NCI-H187 treated with DMSO at 0.1 percent for 48 hours (cell line): ENCODE measurements at regions not wholly inside any gene's neighbourhood (a gene's known extent, or its start where the extent isn't known, plus 50 kb on each side); places are given as distances from the start of the nearest gene placed in this dataset.
"Not testable (repeated sequence)": the region's sequence is repeated elsewhere in the genome, so short reads cannot be mapped to it uniquely, and the experiment has no call there.

Experiments used
- DNase-seq: peaks from one replicate; lab custom pipeline; 2025; lab: John Stamatoyannopoulos, UW

- DNase-seq, result no peak
These were observed 814.4 kb downstream of the FSCB start for GRCh38 chr14:43692706-43693105.

DNA sequence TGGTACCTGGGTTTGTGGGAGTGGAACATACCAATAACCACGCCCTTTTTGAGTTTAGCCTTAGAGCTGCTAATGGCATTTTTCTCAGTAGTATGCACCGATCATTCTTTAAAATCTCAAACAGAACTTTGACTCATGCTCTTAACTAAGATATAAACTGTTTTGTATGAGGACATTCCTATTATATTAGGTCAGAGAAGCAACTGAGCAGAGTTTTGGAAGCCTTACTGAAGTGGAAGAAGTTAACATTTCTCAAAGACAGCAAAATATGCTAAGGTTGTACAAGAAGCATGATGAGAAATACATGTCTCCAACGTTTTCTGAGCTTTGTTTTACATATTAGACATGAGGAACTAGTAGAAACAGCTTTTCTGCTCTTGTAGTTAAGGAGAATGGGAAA is 819.2 kb downstream of the FSCB start:
- DNase-seq, result no peak

- no peak for DNase-seq
These were observed 829.5 kb downstream of the FSCB start for GRCh38 chr14:43677581-43677980.

DNA sequence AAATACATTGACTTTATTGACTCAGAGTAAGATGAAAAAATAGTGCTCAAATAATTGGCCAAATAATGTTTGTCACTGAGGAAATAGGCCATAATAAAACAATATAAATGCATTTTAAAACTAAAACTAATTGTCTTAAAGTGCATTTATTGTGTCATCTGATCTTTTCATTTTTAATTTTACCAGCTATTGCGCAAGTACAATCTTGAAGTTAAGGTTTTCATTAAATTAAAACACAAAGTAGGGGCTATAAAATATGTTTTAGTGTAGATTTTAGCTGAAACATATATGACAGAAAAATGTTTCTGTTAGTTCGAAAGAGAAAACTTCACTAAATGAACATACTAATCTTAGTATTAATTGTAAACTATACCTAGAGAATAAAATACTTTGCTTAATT is 832.8 kb downstream of the FSCB start:
- DNase-seq, result no peak

DNA sequence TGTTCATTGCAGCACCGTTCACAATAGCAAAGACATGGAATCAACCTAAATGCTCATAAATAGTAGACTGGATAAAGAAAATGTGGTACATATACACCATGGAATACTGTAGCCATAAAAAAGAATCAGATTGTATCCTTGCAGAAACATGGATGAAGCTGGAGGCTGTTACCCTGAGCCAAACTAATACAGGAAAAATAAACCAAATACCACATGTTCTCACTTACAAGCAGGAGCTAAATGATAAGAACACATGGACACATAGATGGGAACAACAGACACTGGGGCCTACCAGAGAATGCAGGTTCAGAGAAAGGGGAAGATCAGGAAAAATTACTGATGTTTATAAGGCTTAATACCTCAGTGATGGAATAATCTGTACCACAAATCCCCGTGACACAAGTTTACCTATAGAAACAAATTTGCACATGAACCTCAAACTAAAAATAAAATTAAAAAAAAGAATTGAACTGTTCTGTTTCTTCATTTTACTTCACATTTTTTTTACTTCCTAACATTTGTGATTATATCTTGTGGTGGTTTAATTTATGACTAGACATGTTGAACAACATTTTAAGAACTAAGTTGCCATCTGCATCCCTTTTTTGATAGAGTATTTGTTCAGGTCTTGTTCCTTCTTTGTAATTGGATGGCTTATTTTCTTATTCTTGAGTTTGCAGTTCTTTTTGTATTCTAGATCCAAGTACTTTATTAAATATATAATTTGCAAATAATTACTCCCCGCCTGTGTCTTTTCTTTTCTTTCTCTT is 835.2 kb downstream of the FSCB start:
- DNase-seq, result no peak

DNA sequence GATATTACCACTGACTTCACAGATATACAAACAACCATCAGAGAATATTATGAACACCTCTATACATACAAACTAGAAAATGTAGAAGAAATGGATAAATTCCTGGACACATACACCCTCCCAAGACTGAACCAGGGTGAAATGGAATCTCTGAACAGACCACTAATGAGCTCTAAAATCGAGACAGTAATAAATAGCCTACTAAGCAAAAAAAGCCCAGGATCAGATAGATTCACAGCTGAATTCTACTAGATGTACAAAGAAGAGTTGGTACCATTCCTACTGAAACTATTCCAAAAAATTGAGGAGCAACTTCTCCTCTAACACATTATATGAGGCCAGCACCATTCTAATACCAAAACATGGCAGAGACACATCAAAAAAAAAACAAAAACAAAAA is 837.7 kb downstream of the FSCB start:
- DNase-seq, result no peak

DNA sequence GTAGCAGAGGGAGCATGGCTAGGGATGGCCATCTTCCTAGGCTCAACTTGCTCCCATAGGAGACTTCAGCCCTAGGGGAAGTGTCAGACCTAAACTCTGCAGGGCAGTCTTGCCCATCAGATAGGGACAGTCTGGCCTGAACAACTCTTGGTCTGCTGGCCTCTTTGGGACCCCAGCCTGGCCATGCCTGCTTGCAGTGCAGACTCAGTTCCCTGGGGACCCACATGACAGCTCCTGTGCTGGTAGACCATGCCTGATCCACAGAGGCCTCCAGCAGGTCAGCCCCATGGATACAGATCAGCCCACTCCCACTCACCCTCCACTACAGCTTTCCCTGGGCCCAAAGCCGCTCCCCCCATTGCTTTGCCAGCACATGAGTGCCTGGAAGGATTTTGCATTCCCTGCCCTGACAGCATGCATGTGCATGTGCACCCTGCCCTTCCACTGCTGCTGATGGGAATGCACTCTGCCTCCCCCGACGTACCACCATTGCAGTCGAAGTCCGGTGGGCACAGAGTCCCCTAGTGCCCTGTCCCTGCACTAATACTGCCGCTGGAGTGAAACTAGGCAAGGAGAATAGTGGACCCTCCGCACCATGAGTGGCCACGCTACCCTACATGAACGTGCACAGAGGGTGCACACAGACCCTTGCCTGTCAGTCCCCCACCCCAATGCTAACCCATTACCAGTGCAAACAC is 841.4 kb downstream of the FSCB start:
- no peak for DNase-seq

DNA sequence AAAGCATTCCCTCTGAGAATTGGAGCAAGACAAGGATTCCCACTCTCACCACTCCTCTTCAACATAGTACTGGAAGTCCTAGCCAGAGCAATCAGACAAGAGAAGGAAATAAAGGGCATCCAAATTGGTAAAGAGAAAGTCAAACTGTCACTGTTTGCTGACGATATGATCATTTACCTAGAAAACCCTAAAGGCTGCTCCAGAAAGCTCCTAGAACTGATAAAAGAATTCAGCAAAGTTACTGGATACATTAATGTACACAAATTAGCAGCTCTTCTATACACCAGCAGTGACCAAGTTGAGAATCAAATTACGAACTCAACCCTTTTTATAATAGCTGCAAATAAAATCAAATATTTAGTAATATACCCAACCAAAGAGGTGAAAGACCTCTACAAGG is 851.9 kb downstream of the FSCB start:
- DNase-seq, result not testable (repeated sequence)

- DNase-seq, result no peak
These were observed 855.2 kb downstream of the FSCB start for GRCh38 chr14:43651896-43652295.

GRCh38 chr14:43651185-43651787 is 855.8 kb downstream of the FSCB start:
- no peak for DNase-seq

DNA sequence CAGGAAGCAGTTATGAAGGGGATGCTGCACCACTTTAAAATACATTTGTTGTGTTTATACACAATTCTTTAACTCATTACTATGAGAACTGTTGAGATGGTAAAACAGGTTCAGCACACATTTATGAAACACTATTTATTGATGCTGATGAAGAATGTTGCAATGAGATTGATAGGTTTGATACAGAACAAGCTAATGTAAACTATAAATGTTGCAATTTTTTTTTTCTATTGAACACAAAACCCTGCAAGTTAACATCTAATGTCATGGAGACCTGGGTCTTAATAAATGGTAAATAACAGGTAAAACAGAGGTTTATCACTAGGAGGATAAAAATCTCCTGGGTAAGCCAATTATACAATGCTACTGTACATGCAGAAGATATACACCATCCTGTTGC is 857.6 kb downstream of the FSCB start:
- DNase-seq, result no peak

- DNase-seq, result no peak
These were observed 859.8 kb downstream of the FSCB start for GRCh38 chr14:43647302-43647701.

GRCh38 chr14:43640718-43641267 is 866.3 kb downstream of the FSCB start:
- DNase-seq, result no peak

DNA sequence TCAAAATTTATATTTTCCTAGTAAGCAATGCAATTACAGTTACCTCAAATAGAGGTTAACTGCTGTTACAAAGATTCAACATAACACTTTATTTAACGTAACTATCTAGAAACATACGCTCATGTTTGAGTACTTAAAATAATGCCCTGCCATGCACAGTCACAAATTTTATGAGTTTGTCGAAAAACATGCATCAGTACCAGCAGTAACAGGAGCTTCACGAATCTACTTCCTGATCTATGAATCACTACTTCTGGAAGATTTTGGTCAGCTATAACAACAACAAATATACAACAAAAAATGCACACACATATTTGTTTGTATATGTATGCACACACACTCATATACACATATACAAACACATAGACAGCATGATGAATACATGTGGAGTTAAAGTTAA is 881.8 kb downstream of the FSCB start:
- DNase-seq, result no peak

DNA sequence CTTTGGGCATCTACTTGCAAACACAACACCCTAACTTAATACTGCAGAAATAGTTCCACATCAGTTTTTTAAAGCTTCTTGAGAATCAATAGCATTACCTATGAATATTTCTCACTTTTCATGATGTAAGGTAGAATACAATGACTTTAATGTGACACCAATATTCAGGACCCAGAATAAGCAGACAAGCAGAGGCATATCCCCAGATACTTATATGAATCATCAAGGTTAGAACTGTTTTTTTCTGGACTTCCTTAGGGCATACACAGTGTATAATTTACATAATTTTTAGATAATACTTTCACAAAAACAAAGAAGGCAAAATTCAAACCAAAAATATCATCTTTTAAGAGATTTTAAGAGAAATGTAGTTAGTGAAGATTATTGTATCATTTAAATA is 885.8 kb downstream of the FSCB start:
- no peak for DNase-seq

DNA sequence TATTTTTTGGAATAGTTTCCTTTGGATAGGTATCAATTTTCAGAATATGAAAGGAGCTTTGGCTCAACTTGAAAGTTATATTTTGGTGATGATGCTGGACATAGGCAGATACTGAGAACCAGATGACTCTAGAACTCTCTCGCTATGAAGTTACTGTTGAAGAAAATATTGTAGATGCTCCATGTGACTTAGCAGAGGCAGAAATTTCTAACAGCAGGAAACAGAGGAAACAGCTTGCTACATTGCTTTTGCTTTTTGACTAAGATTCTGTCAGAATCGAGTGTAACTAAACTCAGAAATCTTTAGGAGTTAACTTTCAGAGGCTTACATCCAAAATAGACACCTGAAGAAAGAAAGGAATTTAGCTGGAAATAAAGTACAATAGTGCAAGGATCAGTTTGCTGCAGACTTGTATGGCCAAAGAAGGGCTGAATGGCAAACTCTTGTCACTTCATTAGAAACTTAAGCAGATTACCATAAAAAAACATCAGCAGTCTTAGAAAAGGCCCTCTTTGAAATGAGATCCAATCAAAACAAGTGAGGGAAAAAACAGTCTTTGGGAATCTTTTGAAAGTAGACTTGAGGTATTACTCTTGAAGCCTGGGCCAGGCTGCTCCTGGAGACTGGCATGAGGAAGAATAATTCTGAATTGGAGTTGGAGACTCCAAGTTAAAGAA is 911.8 kb downstream of the FSCB start:
- no peak for DNase-seq

DNA sequence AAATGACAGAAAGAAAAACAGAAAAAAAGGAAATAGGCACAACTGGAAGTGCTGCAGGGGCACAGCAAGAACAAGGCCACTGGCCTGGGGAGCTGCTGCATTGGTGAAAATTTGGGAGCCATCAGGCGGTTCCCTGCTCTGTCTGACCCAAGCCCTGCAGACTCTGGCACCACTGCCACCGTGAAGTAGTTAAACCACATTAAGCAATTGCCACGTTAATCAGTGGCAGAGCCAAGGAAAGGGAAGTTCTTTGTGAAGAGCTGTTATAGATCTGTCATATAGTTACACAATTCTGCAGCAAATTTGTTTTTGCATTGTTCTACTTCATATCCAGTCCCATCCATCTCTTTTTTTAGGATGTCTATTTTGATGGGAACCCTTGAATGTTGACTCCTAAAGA is 915.3 kb downstream of the FSCB start:
- no peak for DNase-seq

GRCh38 chr14:43587183-43587582 is 919.9 kb downstream of the FSCB start:
- DNase-seq, result no peak

DNA sequence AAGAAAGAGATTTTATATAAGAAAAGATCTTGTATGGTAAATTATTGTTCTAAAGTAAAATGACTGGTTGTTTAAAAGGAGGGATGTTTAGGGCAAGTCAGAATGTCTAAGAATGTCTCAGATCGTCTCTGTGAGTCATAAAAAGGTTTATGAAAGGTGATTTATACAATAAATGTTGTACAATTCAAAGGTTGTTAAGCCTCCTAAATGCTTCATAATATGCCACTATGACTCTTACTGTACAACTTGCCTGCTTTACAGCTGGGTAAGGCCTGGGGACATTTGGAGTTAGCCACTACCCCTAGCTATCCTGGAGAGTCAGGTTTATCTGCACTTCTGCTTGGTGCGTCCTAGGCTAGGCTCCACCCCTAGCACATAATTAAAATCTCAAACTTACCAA is 927.4 kb downstream of the FSCB start:
- DNase-seq, result no peak

GRCh38 chr14:43568022-43568421 is 939.1 kb downstream of the FSCB start:
- DNase-seq, result no peak

- no peak for DNase-seq
These were observed 958.7 kb downstream of the FSCB start for GRCh38 chr14:43548368-43548767.

DNA sequence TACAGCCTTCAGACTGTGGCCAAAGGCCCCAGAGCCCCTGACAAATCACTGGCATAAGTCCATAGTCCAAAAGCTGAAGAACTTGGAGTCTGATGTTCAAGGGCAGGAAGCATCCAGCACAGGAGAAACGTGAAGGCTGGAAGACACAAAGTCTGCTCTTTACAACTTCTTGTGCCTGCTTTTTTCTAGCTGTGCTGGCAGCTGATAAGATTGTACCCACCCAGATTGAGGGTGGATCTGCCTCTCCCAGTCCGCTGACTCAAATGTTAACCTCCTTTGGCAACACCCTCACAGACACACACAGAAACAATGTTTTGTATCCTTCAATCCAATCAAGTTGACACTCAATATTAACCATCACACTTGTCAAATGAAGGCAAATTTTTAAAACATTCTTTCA is 959.5 kb downstream of the FSCB start:
- DNase-seq, result not testable (repeated sequence)
